T-helper 17 cell (primary cell): ENCODE measurements at regions not wholly inside any gene's neighbourhood (a gene's known extent, or its start where the extent isn't known, plus 50 kb on each side); places are given as distances from the start of the nearest gene placed in this dataset.

Experiments
- ATAC-seq: fragments of 150-1000 bp; cut with Tn5 transposase; 2 replicates; pipeline ENCODE4 v1.10.0; 2021; ENCODE audit warnings: mild to moderate bottlenecking, moderate library complexity
- DNase-seq, 3 donors: peaks; one replicate each; pipeline versions ENCODE4 v3.0.0 to v3.0.0-alpha.2; 2020 to 2021
- H3K9me3 ChIP-seq: one replicate; pipeline ENCODE4 v1.7.0; 2013; ENCODE audit warnings: low read length, mild to moderate bottlenecking; ENCODE audit not compliant: control insufficient read depth, poor library complexity, severe bottlenecking
- H3K27ac Mint-ChIP-seq: one replicate; pipeline ENCODE4 v1.8.0; 2022; ENCODE audit warnings: mild to moderate bottlenecking, moderate library complexity, mixed read lengths
- H3K27me3 Mint-ChIP-seq: one replicate; pipeline ENCODE4 v1.8.0; 2022; ENCODE audit warnings: mixed read lengths
- H3K36me3 Mint-ChIP-seq: one replicate; pipeline ENCODE4 v1.8.0; 2022; ENCODE audit warnings: low read depth, mixed read lengths
- H3K4me1 Mint-ChIP-seq: one replicate; pipeline ENCODE4 v1.8.0; 2022; ENCODE audit warnings: mild to moderate bottlenecking, mixed read lengths
- H3K4me3 Mint-ChIP-seq: one replicate; pipeline ENCODE4 v1.8.0; 2022; ENCODE audit warnings: mild to moderate bottlenecking, moderate library complexity, mixed read lengths

- ATAC-seq (no peak), DNase-seq (no peak)
- H3K36me3 Mint-ChIP-seq, result no peaks in the 10 kb centered on the region
- H3K4me3 Mint-ChIP-seq, result no peak overlapping the region
- no peaks in the 10 kb centered on the region for H3K4me1 Mint-ChIP-seq
- H3K27me3 Mint-ChIP-seq, result peaks cover 6% of the 10 kb centered on the region
- no peak overlapping the region for H3K27ac Mint-ChIP-seq
- H3K9me3 ChIP-seq, result no peaks in the 10 kb centered on the region
These were observed 58.6 kb upstream of the SLC38A4 start for GRCh38 chr12:46884362-46884761.

GRCh38 chr12:46886541-46887041, 60.8 kb upstream of the SLC38A4 start:
- H3K9me3 ChIP-seq, result no peaks in the 10 kb centered on the region
- H3K4me3 Mint-ChIP-seq, result no peak overlapping the region
- H3K36me3 Mint-ChIP-seq, result peaks cover 2% of the 10 kb centered on the region
- ATAC-seq (no peak), DNase-seq (no peak)
- no peaks in the 10 kb centered on the region for H3K4me1 Mint-ChIP-seq
- H3K27ac Mint-ChIP-seq, result no peak overlapping the region
- no peaks in the 10 kb centered on the region for H3K27me3 Mint-ChIP-seq

GRCh38 chr12:46887870-46888269, 62.1 kb upstream of the SLC38A4 start:
- Mint-ChIP-seq H3K27me3 (peaks cover 8% of the 10 kb centered on the region), H3K4me3 (no peak overlapping the region), H3K27ac (no peak overlapping the region), H3K4me1 (no peaks in the 10 kb centered on the region), H3K36me3 (peaks cover 2% of the 10 kb centered on the region)
- no peaks in the 10 kb centered on the region for H3K9me3 ChIP-seq
- ATAC-seq (no peak), DNase-seq (no peak)

- no peak for ATAC-seq
These were observed 62.8 kb upstream of the SLC38A4 start for GRCh38 chr12:46888568-46888967.

GRCh38 chr12:46891306-46891705, 65.5 kb upstream of the SLC38A4 start:
- DNase-seq (no peak), ATAC-seq (no peak)
- no peak overlapping the region for H3K4me3 Mint-ChIP-seq
- peaks cover 2% of the 10 kb centered on the region for H3K36me3 Mint-ChIP-seq
- no peaks in the 10 kb centered on the region for H3K9me3 ChIP-seq
- no peaks in the 10 kb centered on the region for H3K4me1 Mint-ChIP-seq
- no peak overlapping the region for H3K27ac Mint-ChIP-seq
- H3K27me3 Mint-ChIP-seq, result peaks cover 14% of the 10 kb centered on the region

More at GRCh38 chr12:46888568-46888967, 62.8 kb upstream of the SLC38A4 start:
- peaks cover 2% of the 10 kb centered on the region for H3K36me3 Mint-ChIP-seq
- no peak for DNase-seq
- H3K27me3 Mint-ChIP-seq, result peaks cover 8% of the 10 kb centered on the region
- no peak overlapping the region for H3K27ac Mint-ChIP-seq
- no peaks in the 10 kb centered on the region for H3K9me3 ChIP-seq
- no peaks in the 10 kb centered on the region for H3K4me1 Mint-ChIP-seq
- no peak overlapping the region for H3K4me3 Mint-ChIP-seq

GRCh38 chr12:46892034-46892705, 66.4 kb upstream of the SLC38A4 start:
- no peak overlapping the region for H3K27ac Mint-ChIP-seq
- H3K36me3 Mint-ChIP-seq, result peaks cover 2% of the 10 kb centered on the region
- peaks cover 14% of the 10 kb centered on the region for H3K27me3 Mint-ChIP-seq
- no peak for DNase-seq
- H3K4me1 Mint-ChIP-seq, result no peaks in the 10 kb centered on the region
- no peak for ATAC-seq
- H3K4me3 Mint-ChIP-seq, result no peak overlapping the region
- no peaks in the 10 kb centered on the region for H3K9me3 ChIP-seq

- H3K36me3 Mint-ChIP-seq, result peaks cover 2% of the 10 kb centered on the region
- ATAC-seq (no peak), DNase-seq (no peak)
- H3K27ac Mint-ChIP-seq, result no peak overlapping the region
- H3K9me3 ChIP-seq, result no peaks in the 10 kb centered on the region
- H3K4me3 Mint-ChIP-seq, result no peak overlapping the region
- H3K27me3 Mint-ChIP-seq, result peaks cover 14% of the 10 kb centered on the region
- peaks cover 1% of the 10 kb centered on the region for H3K4me1 Mint-ChIP-seq
These were observed 67.1 kb upstream of the SLC38A4 start for GRCh38 chr12:46892887-46893286.

- H3K9me3 ChIP-seq, result no peaks in the 10 kb centered on the region
- H3K4me1 Mint-ChIP-seq, result peaks cover 3% of the 10 kb centered on the region
- no peak overlapping the region for H3K4me3 Mint-ChIP-seq
- peaks cover 2% of the 10 kb centered on the region for H3K36me3 Mint-ChIP-seq
- H3K27me3 Mint-ChIP-seq, result peaks cover 14% of the 10 kb centered on the region
- ATAC-seq (no peak), DNase-seq (no peak)
- H3K27ac Mint-ChIP-seq, result no peak overlapping the region
These were observed 67.6 kb upstream of the SLC38A4 start for GRCh38 chr12:46893434-46893833.

GRCh38 chr12:46895726-46896125, 69.9 kb upstream of the SLC38A4 start:
- H3K4me3 Mint-ChIP-seq, result no peak overlapping the region
- no peaks in the 10 kb centered on the region for H3K9me3 ChIP-seq
- H3K36me3 Mint-ChIP-seq, result no peaks in the 10 kb centered on the region
- no peak overlapping the region for H3K27ac Mint-ChIP-seq
- H3K27me3 Mint-ChIP-seq, result peaks cover 14% of the 10 kb centered on the region
- DNase-seq (no peak), ATAC-seq (no peak)
- peaks cover 8% of the 10 kb centered on the region for H3K4me1 Mint-ChIP-seq

GRCh38 chr12:46896680-46897079, 70.9 kb upstream of the SLC38A4 start:
- peaks cover 13% of the 10 kb centered on the region for H3K27me3 Mint-ChIP-seq
- ATAC-seq, result no peak
- peaks cover 9% of the 10 kb centered on the region for H3K4me1 Mint-ChIP-seq
- no peaks in the 10 kb centered on the region for H3K9me3 ChIP-seq
- H3K36me3 Mint-ChIP-seq, result no peaks in the 10 kb centered on the region
- no peak overlapping the region for H3K27ac Mint-ChIP-seq
- no peak for DNase-seq
- no peak overlapping the region for H3K4me3 Mint-ChIP-seq

- DNase-seq (no peak), ATAC-seq (no peak)
- peaks cover 2% of the 10 kb centered on the region for H3K36me3 Mint-ChIP-seq
- no peaks in the 10 kb centered on the region for H3K9me3 ChIP-seq
- H3K4me3 Mint-ChIP-seq, result no peak overlapping the region
- peaks cover 9% of the 10 kb centered on the region for H3K4me1 Mint-ChIP-seq
- H3K27me3 Mint-ChIP-seq, result peaks cover 13% of the 10 kb centered on the region
- H3K27ac Mint-ChIP-seq, result no peak overlapping the region
These were observed 72.5 kb upstream of the SLC38A4 start for GRCh38 chr12:46898152-46898931.

- H3K9me3 ChIP-seq, result no peaks in the 10 kb centered on the region
- Mint-ChIP-seq H3K27me3 (peaks cover 20% of the 10 kb centered on the region), H3K36me3 (peaks cover 2% of the 10 kb centered on the region), H3K4me3 (no peak overlapping the region), H3K4me1 (peaks cover 9% of the 10 kb centered on the region), H3K27ac (no peak overlapping the region)
- no peak for DNase-seq
- no peak for ATAC-seq
These were observed 73.2 kb upstream of the SLC38A4 start for GRCh38 chr12:46898989-46899388.

GRCh38 chr12:46900734-46901463, 75.1 kb upstream of the SLC38A4 start:
- DNase-seq (no peak), ATAC-seq (no peak)
- Mint-ChIP-seq H3K4me3 (no peak overlapping the region), H3K27me3 (peaks cover 27% of the 10 kb centered on the region), H3K4me1 (peaks cover 9% of the 10 kb centered on the region), H3K27ac (no peak overlapping the region), H3K36me3 (peaks cover 2% of the 10 kb centered on the region)
- H3K9me3 ChIP-seq, result no peaks in the 10 kb centered on the region
